WTC11 (cell line): ENCODE measurements at regions not wholly inside any gene's neighbourhood (a gene's known extent, or its start where the extent isn't known, plus 50 kb on each side); places are given as distances from the start of the nearest gene placed in this dataset.

ENCODE experiments used
- ATAC-seq: fragments of 200-7000 bp; cut with Tn5 transposase; 2 replicates; pipeline ENCODE4 v1.10.0; 2021; ENCODE audit warnings: mild to moderate bottlenecking, moderate library complexity
- CTCF ChIA-PET: fragments of 300-600 bp; sonication (Branson Sonifier 250); formaldehyde crosslinking; loops from one replicate; lab custom pipeline; 2021; ENCODE audit warnings: antibody characterized with exemption; lab: Charles Lee
- POLR2A ChIA-PET: fragments of 350-600 bp; sonication (Branson Sonifier 250); formaldehyde crosslinking; loops from one replicate; lab custom pipeline; 2021; ENCODE audit warnings: antibody characterized with exemption; lab: Charles Lee
- DNase-seq: peaks from one replicate; pipeline ENCODE4 v3.0.0; 2021; ENCODE audit warnings: low spot score
- H3K27ac Mint-ChIP-seq: 2 replicates; pipeline ENCODE4 v1.8.0; 2021; ENCODE audit warnings: mixed read lengths
- H3K27me3 Mint-ChIP-seq: 2 replicates; pipeline ENCODE4 v1.8.0; 2021; ENCODE audit warnings: low read depth, mild to moderate bottlenecking, moderate library complexity, mixed read lengths
- H3K36me3 Mint-ChIP-seq: 2 replicates; pipeline ENCODE4 v1.8.0; 2021; ENCODE audit warnings: mixed read lengths
- H3K4me1 Mint-ChIP-seq: 2 replicates; pipeline ENCODE4 v1.8.0; 2022; ENCODE audit warnings: mixed read lengths
- H3K4me3 Mint-ChIP-seq: 2 replicates; pipeline ENCODE4 v1.8.0; 2021; ENCODE audit warnings: mild to moderate bottlenecking, moderate library complexity, mixed read lengths
- H3K9me3 Mint-ChIP-seq: 2 replicates; pipeline ENCODE4 v1.8.0; 2021; ENCODE audit warnings: mixed read lengths
- CBFB ChIP-seq: sonication (generic); formaldehyde crosslinking; IDR thresholded peaks from 2 replicates; pipeline ENCODE4 v1.8.1; 2022; ENCODE audit warnings: mild to moderate bottlenecking, low read depth, missing genetic modification reagents
- ELF4 ChIP-seq: sonication (generic); formaldehyde crosslinking; IDR thresholded peaks from 2 replicates; pipeline ENCODE4 v1.8.1; 2022; ENCODE audit warnings: low read depth, mild to moderate bottlenecking, moderate library complexity, missing genetic modification reagents
- ERG ChIP-seq: fragments of 250-450 bp; sonication (Bioruptor Pico); IDR thresholded peaks from 2 replicates; pipeline ENCODE4 v1.8.0; 2021; ENCODE audit warnings: mild to moderate bottlenecking
- FOXK1 ChIP-seq: sonication (generic); formaldehyde crosslinking; IDR thresholded peaks from 2 replicates; pipeline ENCODE4 v1.8.0; 2022; ENCODE audit warnings: mild to moderate bottlenecking, moderate library complexity, missing genetic modification reagents
- FOXP4 ChIP-seq: sonication (generic); formaldehyde crosslinking; IDR thresholded peaks from 2 replicates; pipeline ENCODE4 v1.8.0; 2022; ENCODE audit warnings: mild to moderate bottlenecking, missing genetic modification reagents
- GTF2I ChIP-seq: fragments of 250-450 bp; sonication (Bioruptor Pico); conservative IDR thresholded peaks from 2 replicates; pipeline ENCODE4 v1.4.0; 2021; ENCODE audit warnings: mild to moderate bottlenecking
- HMGA2 ChIP-seq: fragments of 250-450 bp; sonication (Bioruptor Pico); IDR thresholded peaks from 2 replicates; pipeline ENCODE4 v1.4.0; 2021; ENCODE audit warnings: mild to moderate bottlenecking, moderate library complexity
- IRF1 ChIP-seq: sonication (generic); formaldehyde crosslinking; IDR thresholded peaks from 2 replicates; pipeline ENCODE4 v1.8.0; 2023; ENCODE audit warnings: missing genetic modification reagents
- JUN ChIP-seq: sonication (generic); formaldehyde crosslinking; IDR thresholded peaks from 2 replicates; pipeline ENCODE4 v1.8.0; 2023; ENCODE audit warnings: mild to moderate bottlenecking, missing genetic modification reagents
- MXD4 ChIP-seq: fragments of 250-450 bp; sonication (Bioruptor Pico); IDR thresholded peaks from 2 replicates; pipeline ENCODE4 v1.8.0; 2021; ENCODE audit warnings: mild to moderate bottlenecking, moderate library complexity, borderline replicate concordance
- MYBL2 ChIP-seq: sonication (generic); formaldehyde crosslinking; IDR thresholded peaks from 2 replicates; pipeline ENCODE4 v1.8.1; 2023; ENCODE audit warnings: mild to moderate bottlenecking, moderate library complexity, missing genetic modification reagents
- NFE2L1 ChIP-seq: sonication (generic); formaldehyde crosslinking; IDR thresholded peaks from 2 replicates; pipeline ENCODE4 v1.8.1; 2023; ENCODE audit warnings: missing genetic modification reagents
- NR1H2 ChIP-seq: sonication (generic); formaldehyde crosslinking; IDR thresholded peaks from 2 replicates; pipeline ENCODE4 v1.9.0; 2021; ENCODE audit warnings: mild to moderate bottlenecking, moderate library complexity, missing genetic modification reagents
- PREB ChIP-seq: sonication (generic); formaldehyde crosslinking; IDR thresholded peaks from 2 replicates; pipeline ENCODE4 v1.8.1; 2022; ENCODE audit warnings: mild to moderate bottlenecking, missing genetic modification reagents, moderate library complexity, borderline replicate concordance
- PRRX2 ChIP-seq: fragments of 250-450 bp; sonication (Bioruptor Pico); IDR thresholded peaks from 2 replicates; pipeline ENCODE4 v1.8.0; 2021; ENCODE audit warnings: mild to moderate bottlenecking
- RELA ChIP-seq: sonication (generic); formaldehyde crosslinking; IDR thresholded peaks from 2 replicates; pipeline ENCODE4 v1.8.1; 2022; ENCODE audit warnings: missing genetic modification reagents, mild to moderate bottlenecking, borderline replicate concordance
- SMAD4 ChIP-seq: sonication (generic); formaldehyde crosslinking; IDR thresholded peaks from 2 replicates; pipeline ENCODE4 v1.8.0; 2022; ENCODE audit warnings: mild to moderate bottlenecking, missing genetic modification reagents
- STAT6 ChIP-seq: sonication (generic); formaldehyde crosslinking; conservative IDR thresholded peaks from 2 replicates; pipeline ENCODE4 v1.8.1; 2023; ENCODE audit warnings: mild to moderate bottlenecking, low read depth, missing genetic modification reagents, moderate library complexity
- USF1 ChIP-seq: sonication (generic); formaldehyde crosslinking; IDR thresholded peaks from 2 replicates; pipeline ENCODE4 v1.8.0; 2022; ENCODE audit warnings: mild to moderate bottlenecking, missing genetic modification reagents
- USF2 ChIP-seq: sonication (generic); formaldehyde crosslinking; IDR thresholded peaks from 2 replicates; pipeline ENCODE4 v1.8.1; 2023; ENCODE audit warnings: mild to moderate bottlenecking, missing genetic modification reagents, moderate library complexity
- ZBTB21 ChIP-seq: sonication (generic); formaldehyde crosslinking; IDR thresholded peaks from 2 replicates; pipeline ENCODE4 v1.8.1; 2023; ENCODE audit warnings: mild to moderate bottlenecking, missing genetic modification reagents, borderline replicate concordance
- ZBTB43 ChIP-seq: sonication (generic); formaldehyde crosslinking; IDR thresholded peaks from 2 replicates; pipeline ENCODE4 v1.8.1; 2023; ENCODE audit warnings: mild to moderate bottlenecking, missing genetic modification reagents
- ZNF121 ChIP-seq: sonication (generic); formaldehyde crosslinking; IDR thresholded peaks from 2 replicates; pipeline ENCODE4 v1.8.0; 2023; ENCODE audit warnings: missing genetic modification reagents
- ZNF263 ChIP-seq: sonication (generic); formaldehyde crosslinking; IDR thresholded peaks from 2 replicates; pipeline ENCODE4 v1.8.1; 2022; ENCODE audit warnings: low read depth, mild to moderate bottlenecking, moderate library complexity, missing genetic modification reagents
- ZNF416 ChIP-seq: fragments of 250-450 bp; sonication (Bioruptor Pico); IDR thresholded peaks from 2 replicates; pipeline ENCODE4 v1.9.0; 2021; ENCODE audit warnings: mild to moderate bottlenecking, inconsistent platforms

- Mint-ChIP-seq H3K4me3 (no peak overlapping the region), H3K9me3 (no peaks in the 10 kb centered on the region), H3K4me1 (no peaks in the 10 kb centered on the region), H3K36me3 (no peaks in the 10 kb centered on the region), H3K27ac (no peak overlapping the region), H3K27me3 (0 out of 2 replicates have a peak, but pooled peaks cover 5% of the 10 kb centered on the region)
- ChIA-PET POLR2A (no interaction called here), CTCF (no interaction called here)
- ATAC-seq (no peak), DNase-seq (no peak)
- TF ChIP-seq IRF1 (no peak), ZNF416 (no peak), PREB (CRISPR knock-in tag) (no peak), FOXK1 (CRISPR knock-in tag) (no peak), ERG (no peak), JUN (CRISPR knock-in tag) (no peak), ZNF121 (CRISPR knock-in tag) (no peak), NR1H2 (CRISPR knock-in tag) (no peak), ZNF263 (no peak), MXD4 (CRISPR knock-in tag) (no peak), FOXP4 (CRISPR knock-in tag) (no peak), PRRX2 (CRISPR knock-in tag) (no peak), USF1 (no peak), NFE2L1 (no peak), USF2 (CRISPR knock-in tag) (no peak), CBFB (CRISPR knock-in tag) (no peak), HMGA2 (CRISPR knock-in tag) (no peak)
Observed at GRCh38 chr20:40891351-40891750, 137.3 kb upstream of the TOP1 start.

- DNase-seq (no peak), ATAC-seq (no peak)
- Mint-ChIP-seq H3K9me3 (no peaks in the 10 kb centered on the region), H3K36me3 (no peaks in the 10 kb centered on the region), H3K4me3 (no peak overlapping the region), H3K27me3 (0 out of 2 replicates have a peak, but pooled peaks cover 5% of the 10 kb centered on the region), H3K27ac (no peak overlapping the region), H3K4me1 (no peaks in the 10 kb centered on the region)
- ChIA-PET POLR2A (interaction anchor here (0.6 kb wide), 1 partner anchor 161 kb away, joined by 4 read pairs; no protein-coding TSS in a partner anchor), CTCF (interaction anchor here (1.3 kb wide), 1 partner anchor 53 kb away, joined by 3 read pairs; no protein-coding TSS in a partner anchor)
- no peak for TF ChIP-seq STAT6 (CRISPR knock-in tag)
- no peak for TF ChIP-seq ELF4 (CRISPR knock-in tag)
- no peak for TF ChIP-seq SMAD4 (CRISPR knock-in tag)
- TF ChIP-seq MXD4 (CRISPR knock-in tag): no peak
- no peak for TF ChIP-seq ZBTB43
- no peak for TF ChIP-seq ZBTB21 (CRISPR knock-in tag)
- no peak for TF ChIP-seq GTF2I (CRISPR knock-in tag)
- TF ChIP-seq FOXK1 (CRISPR knock-in tag): no peak
- TF ChIP-seq MYBL2 (CRISPR knock-in tag): no peak
- no peak for TF ChIP-seq RELA (CRISPR knock-in tag)
Observed at GRCh38 chr20:40892642-40893041, 136.0 kb upstream of the TOP1 start.
